IgD-negative memory B cell (primary cell): ENCODE measurements at regions not wholly inside any gene's neighbourhood (a gene's known extent, or its start where the extent isn't known, plus 50 kb on each side); places are given as distances from the start of the nearest gene placed in this dataset.
A peak's percentile ranks its signal among the peaks of the same experiment; 100 is the strongest.
"Not testable (repeated sequence)": the region's sequence is repeated elsewhere in the genome, so short reads cannot be mapped to it uniquely, and the experiment has no call there.

Experiments used
- H3K27ac Mint-ChIP-seq, 3 donors: one replicate each; pipeline ENCODE4 v1.8.0; 2020 to 2022; ENCODE audit warnings: mild to moderate bottlenecking in 3 of 3, mixed read lengths in 3 of 3, moderate library complexity in 1 of 3
- H3K27me3 Mint-ChIP-seq: one replicate; pipeline ENCODE4 v1.8.0; 2021; ENCODE audit warnings: mixed read lengths
- H3K36me3 Mint-ChIP-seq: one replicate; pipeline ENCODE4 v1.8.0; 2020; ENCODE audit warnings: mild to moderate bottlenecking, mixed read lengths
- H3K4me1 Mint-ChIP-seq, 3 donors: one replicate each; pipeline ENCODE4 v1.8.0; 2020 to 2022; ENCODE audit warnings: mixed read lengths in 3 of 3, mild to moderate bottlenecking in 1 of 3
- H3K4me3 Mint-ChIP-seq, 4 donors: one replicate each; pipeline ENCODE4 v1.8.0; 2020 to 2022; ENCODE audit warnings: mild to moderate bottlenecking in 4 of 4, mixed read lengths in 4 of 4, moderate library complexity in 3 of 4
- H3K9me3 Mint-ChIP-seq, 3 donors: one replicate each; pipeline ENCODE4 v1.8.0; 2020 to 2021; ENCODE audit warnings: mixed read lengths in 3 of 3, mild to moderate bottlenecking in 1 of 3

GRCh38 chr1:201734221-201734620, 94.7 kb upstream of the IPO9 start:
- not testable (repeated sequence) for H3K36me3 Mint-ChIP-seq, H3K4me3 Mint-ChIP-seq, H3K9me3 Mint-ChIP-seq
- Mint-ChIP-seq H3K27ac (peak overlapping the region in 1 of 3 donors; percentile 27), H3K27me3 (peaks cover 14% of the 10 kb centered on the region), H3K4me1 (peaks cover 9 to 16% (median 12%) of the 10 kb centered on the region in 3 donors)

- peaks cover 17% of the 10 kb centered on the region for H3K27me3 Mint-ChIP-seq
- H3K27ac Mint-ChIP-seq = no peak overlapping the region
- H3K9me3 Mint-ChIP-seq = no peaks in the 10 kb centered on the region
- H3K4me1 Mint-ChIP-seq = peaks cover 12 to 17% (median 13%) of the 10 kb centered on the region in 3 donors
- peaks cover 2% of the 10 kb centered on the region for H3K36me3 Mint-ChIP-seq
- H3K4me3 Mint-ChIP-seq = no peak overlapping the region
Observed at GRCh38 chr1:201734786-201735185, 94.2 kb upstream of the IPO9 start.

- Mint-ChIP-seq H3K27ac (peak overlapping the region in 1 of 3 donors; percentile 3), H3K4me1 (peaks cover 15 to 20% (median 19%) of the 10 kb centered on the region in 3 donors), H3K36me3 (peaks cover 2% of the 10 kb centered on the region), H3K27me3 (peaks cover 16% of the 10 kb centered on the region), H3K4me3 (peak overlapping the region in 3 of 4 donors; percentile 24 to 80 (median 63)), H3K9me3 (no peaks in the 10 kb centered on the region)
Observed at GRCh38 chr1:201736707-201737320, 92.1 kb upstream of the IPO9 start.

GRCh38 chr1:201737352-201738060, 91.5 kb upstream of the IPO9 start:
- H3K4me3 Mint-ChIP-seq = peak overlapping the region in 3 of 4 donors; percentile 78 to 97 (median 80)
- H3K9me3 Mint-ChIP-seq = no peaks in the 10 kb centered on the region
- peak overlapping the region in 1 of 3 donors; percentile 3 for H3K27ac Mint-ChIP-seq
- peaks cover 16% of the 10 kb centered on the region for H3K27me3 Mint-ChIP-seq
- H3K36me3 Mint-ChIP-seq = peaks cover 2% of the 10 kb centered on the region
- peaks cover 15 to 20% (median 19%) of the 10 kb centered on the region in 3 donors for H3K4me1 Mint-ChIP-seq

- H3K36me3 Mint-ChIP-seq = no peaks in the 10 kb centered on the region
- H3K4me1 Mint-ChIP-seq = peaks cover 14 to 20% (median 19%) of the 10 kb centered on the region in 3 donors
- H3K9me3 Mint-ChIP-seq = no peaks in the 10 kb centered on the region
- peaks cover 14% of the 10 kb centered on the region for H3K27me3 Mint-ChIP-seq
- H3K4me3 Mint-ChIP-seq = peak overlapping the region; percentile 93 to 98 (median 97)
- H3K27ac Mint-ChIP-seq = peak overlapping the region in 2 of 3 donors; percentile 39 to 82
Observed at GRCh38 chr1:201739080-201739479, 89.9 kb upstream of the IPO9 start.

- Mint-ChIP-seq H3K27me3 (peaks cover 14% of the 10 kb centered on the region), H3K4me3 (peak overlapping the region; percentile 93 to 98 (median 97)), H3K4me1 (peaks cover 14 to 20% (median 19%) of the 10 kb centered on the region in 3 donors), H3K27ac (peak overlapping the region in 2 of 3 donors; percentile 39 to 82), H3K36me3 (peaks cover 1% of the 10 kb centered on the region), H3K9me3 (no peaks in the 10 kb centered on the region)
Observed at GRCh38 chr1:201739492-201740085, 89.4 kb upstream of the IPO9 start.

GRCh38 chr1:201740086-201740541, 88.8 kb upstream of the IPO9 start:
- H3K36me3 Mint-ChIP-seq = peaks cover 1% of the 10 kb centered on the region
- H3K27me3 Mint-ChIP-seq = peaks cover 14% of the 10 kb centered on the region
- peak overlapping the region; percentile 93 to 98 (median 97) for H3K4me3 Mint-ChIP-seq
- H3K27ac Mint-ChIP-seq = peak overlapping the region in 1 of 3 donors; percentile 82
- peaks cover 14 to 20% (median 19%) of the 10 kb centered on the region in 3 donors for H3K4me1 Mint-ChIP-seq
- no peaks in the 10 kb centered on the region for H3K9me3 Mint-ChIP-seq

- Mint-ChIP-seq H3K9me3 (no peaks in the 10 kb centered on the region), H3K36me3 (peaks cover 1% of the 10 kb centered on the region), H3K4me3 (peak overlapping the region; percentile 93 to 98 (median 97)), H3K4me1 (peaks cover 14 to 20% (median 19%) of the 10 kb centered on the region in 3 donors), H3K27ac (peak overlapping the region in 1 of 3 donors; percentile 82), H3K27me3 (peaks cover 14% of the 10 kb centered on the region)
Observed at GRCh38 chr1:201740670-201741111, 88.3 kb upstream of the IPO9 start.

- Mint-ChIP-seq H3K27me3 (peaks cover 14% of the 10 kb centered on the region), H3K36me3 (peaks cover 1% of the 10 kb centered on the region), H3K9me3 (no peaks in the 10 kb centered on the region), H3K4me1 (peaks cover 9 to 19% (median 11%) of the 10 kb centered on the region in 3 donors), H3K27ac (no peak overlapping the region), H3K4me3 (peak overlapping the region in 1 of 4 donors; percentile 97)
Observed at GRCh38 chr1:201741763-201742342, 87.1 kb upstream of the IPO9 start.

- peaks cover 4 to 14% (median 8%) of the 10 kb centered on the region in 3 donors for H3K4me1 Mint-ChIP-seq
- H3K9me3 Mint-ChIP-seq = no peaks in the 10 kb centered on the region
- peaks cover 12% of the 10 kb centered on the region for H3K27me3 Mint-ChIP-seq
- H3K4me3 Mint-ChIP-seq = peak overlapping the region in 2 of 4 donors; percentile 34 to 97
- H3K36me3 Mint-ChIP-seq = peaks cover 1% of the 10 kb centered on the region
- peak overlapping the region in 1 of 3 donors; percentile 14 for H3K27ac Mint-ChIP-seq
Observed at GRCh38 chr1:201742476-201742875, 86.5 kb upstream of the IPO9 start.

GRCh38 chr1:201742955-201743805, 85.8 kb upstream of the IPO9 start:
- H3K4me3 Mint-ChIP-seq = peak overlapping the region in 1 of 4 donors; percentile 97
- peaks cover 4 to 14% (median 8%) of the 10 kb centered on the region in 3 donors for H3K4me1 Mint-ChIP-seq
- H3K36me3 Mint-ChIP-seq = peaks cover 1% of the 10 kb centered on the region
- no peaks in the 10 kb centered on the region for H3K9me3 Mint-ChIP-seq
- H3K27ac Mint-ChIP-seq = no peak overlapping the region
- H3K27me3 Mint-ChIP-seq = peaks cover 14% of the 10 kb centered on the region

GRCh38 chr1:201745023-201745422, 83.9 kb upstream of the IPO9 start:
- Mint-ChIP-seq H3K27ac (no peak overlapping the region), H3K4me1 (peaks cover 2 to 6% (median 3%) of the 10 kb centered on the region in 3 donors), H3K9me3 (no peaks in the 10 kb centered on the region), H3K4me3 (no peak overlapping the region), H3K27me3 (peaks cover 6% of the 10 kb centered on the region), H3K36me3 (peaks cover 1% of the 10 kb centered on the region)

GRCh38 chr1:201746156-201746555, 82.8 kb upstream of the IPO9 start:
- Mint-ChIP-seq H3K27me3 (peaks cover 3% of the 10 kb centered on the region), H3K36me3 (peaks cover 1% of the 10 kb centered on the region), H3K4me1 (peaks cover 0 to 3% (median 0%) of the 10 kb centered on the region in 3 donors), H3K9me3 (no peaks in the 10 kb centered on the region), H3K4me3 (no peak overlapping the region), H3K27ac (no peak overlapping the region)

GRCh38 chr1:201747261-201747660, 81.7 kb upstream of the IPO9 start:
- Mint-ChIP-seq H3K4me1 (peaks cover 0 to 3% (median 0%) of the 10 kb centered on the region in 3 donors), H3K27me3 (peaks cover 3% of the 10 kb centered on the region), H3K27ac (no peak overlapping the region), H3K9me3 (no peaks in the 10 kb centered on the region), H3K36me3 (peaks cover 1% of the 10 kb centered on the region), H3K4me3 (no peak overlapping the region)
